OCI-LY3 (cell line): ENCODE measurements at regions not wholly inside any gene's neighbourhood (a gene's known extent, or its start where the extent isn't known, plus 50 kb on each side); places are given as distances from the start of the nearest gene placed in this dataset.
"Not testable (repeated sequence)": the region's sequence is repeated elsewhere in the genome, so short reads cannot be mapped to it uniquely, and the experiment has no call there.

Experiments
- H2AFZ ChIP-seq: fragments of 200-600, 300-600 bp; shearing (Covaris generic); 2 replicates; pipeline ENCODE4 v1.6.0; 2014; ENCODE audit warnings: antibody characterized with exemption, low read depth, low read length
- H3K27ac ChIP-seq: fragments of 200-600, 300-600 bp; sonication (generic); 2 replicates; pipeline ENCODE4 v1.5.1; 2014; ENCODE audit warnings: mild to moderate bottlenecking, low read length, moderate library complexity, mixed read lengths
- H3K27me3 ChIP-seq: fragments of 200-600, 300-600 bp; sonication (generic); 2 replicates; pipeline ENCODE4 v1.6.1; 2014; ENCODE audit warnings: low read depth, low read length, mixed read lengths
- H3K36me3 ChIP-seq: fragments of 200-600, 300-600 bp; sonication (generic); replicated peaks from 2 replicates; pipeline ENCODE3; 2014; ENCODE audit warnings: low read depth, low read length, mixed read lengths
- H3K4me1 ChIP-seq: fragments of 300-600, 200-600 bp; sonication (generic); 2 replicates; pipeline ENCODE4 v1.6.1; 2014; ENCODE audit warnings: low read length, mixed read lengths
- H3K4me2 ChIP-seq: fragments of 200-600, 300-600 bp; sonication (generic); 2 replicates; pipeline ENCODE4 v1.6.1; 2014; ENCODE audit warnings: low read length, mixed read lengths
- H3K4me3 ChIP-seq: fragments of 300-600, 200-600 bp; sonication (generic); 2 replicates; pipeline ENCODE4 v1.5.1; 2014; ENCODE audit warnings: antibody characterized with exemption, mild to moderate bottlenecking, low read length, moderate library complexity
- H3K79me2 ChIP-seq: fragments of 300-600, 200-600 bp; shearing (Covaris generic); 2 replicates; pipeline ENCODE4 v1.6.1; 2014; ENCODE audit warnings: mild to moderate bottlenecking, low read length, mixed read lengths
- H3K9ac ChIP-seq: fragments of 300-600, 200-600 bp; shearing (Covaris generic); 2 replicates; pipeline ENCODE4 v1.6.0; 2014; ENCODE audit warnings: mild to moderate bottlenecking, low read length, moderate library complexity
- H3K9me3 ChIP-seq: fragments of 200-600, 300-600 bp; shearing (Covaris generic); 2 replicates; pipeline ENCODE4 v1.6.1; 2014; ENCODE audit warnings: low read length, mixed read lengths; ENCODE audit not compliant: insufficient read depth
- H4K20me1 ChIP-seq: fragments of 200-600, 300-600 bp; sonication (generic); 2 replicates; pipeline ENCODE4 v1.6.1; 2016; ENCODE audit warnings: low read length, mixed read lengths; ENCODE audit not compliant: insufficient read depth
- CTCF ChIP-seq: fragments of 200-600, 300-600 bp; sonication (generic); IDR thresholded peaks from 2 replicates; pipeline ENCODE4 v1.5.1; 2014; ENCODE audit warnings: antibody characterized with exemption, low read length, low read depth
- EZH2phosphoT487 ChIP-seq: fragments of 200-600 bp; shearing (Covaris generic); IDR thresholded peaks from 2 replicates; pipeline ENCODE4 v1.6.1; 2018; ENCODE audit warnings: antibody characterized with exemption, mixed run types, low read depth

GRCh38 chr7:149598721-149599308 lies 101.2 kb upstream of the ZNF746 start:
- no peaks in the 10 kb centered on the region for H3K9me3 ChIP-seq
- peaks cover 28% of the 10 kb centered on the region for H3K4me1 ChIP-seq
- H3K79me2 ChIP-seq = no peaks in the 10 kb centered on the region
- H3K27me3 ChIP-seq = no peaks in the 10 kb centered on the region
- H4K20me1 ChIP-seq = peaks cover 30% of the 10 kb centered on the region
- no peak overlapping the region for H2AFZ ChIP-seq
- H3K27ac ChIP-seq = no peak overlapping the region
- H3K4me2 ChIP-seq = peak overlapping the region; percentile 92; the same call in 1 of the 2 replicates
- H3K9ac ChIP-seq = no peak overlapping the region
- H3K36me3 ChIP-seq = peaks cover 32% of the 10 kb centered on the region
- no peak overlapping the region for H3K4me3 ChIP-seq
- TF ChIP-seq EZH2phosphoT487 = no peak
- peak; percentile 60 for TF ChIP-seq CTCF

- H3K9ac ChIP-seq = not testable (repeated sequence)
These were observed 100.2 kb upstream of the ZNF746 start for GRCh38 chr7:149597789-149598188.

GRCh38 chr7:149595541-149595940 lies 97.9 kb upstream of the ZNF746 start:
- no peaks in the 10 kb centered on the region for H3K79me2 ChIP-seq
- no peaks in the 10 kb centered on the region for H3K9me3 ChIP-seq
- H3K36me3 ChIP-seq = peaks cover 18% of the 10 kb centered on the region
- no peaks in the 10 kb centered on the region for H3K27me3 ChIP-seq
- H3K4me2 ChIP-seq = no peak overlapping the region
- no peak overlapping the region for H3K4me3 ChIP-seq
- peaks cover 18% of the 10 kb centered on the region for H3K4me1 ChIP-seq
- TF ChIP-seq CTCF = no peak
- no peak for TF ChIP-seq EZH2phosphoT487
- H3K9ac ChIP-seq = no peak overlapping the region
- H2AFZ ChIP-seq = no peak overlapping the region
- H4K20me1 ChIP-seq = peaks cover 21% of the 10 kb centered on the region; the same call in 1 of the 2 replicates
- H3K27ac ChIP-seq = no peak overlapping the region

More at GRCh38 chr7:149597789-149598188, 100.2 kb upstream of the ZNF746 start:
- peaks cover 24% of the 10 kb centered on the region for H4K20me1 ChIP-seq
- H3K36me3 ChIP-seq = peaks cover 32% of the 10 kb centered on the region
- not testable (repeated sequence) for H3K27ac ChIP-seq, H3K4me2 ChIP-seq, H3K9me3 ChIP-seq, H2AFZ ChIP-seq, H3K4me3 ChIP-seq, H3K79me2 ChIP-seq, H3K27me3 ChIP-seq
- H3K4me1 ChIP-seq = peaks cover 28% of the 10 kb centered on the region

GRCh38 chr7:149595078-149595477 lies 97.5 kb upstream of the ZNF746 start:
- Histone ChIP-seq H4K20me1 (peaks cover 21% of the 10 kb centered on the region; the same call in 1 of the 2 replicates), H3K4me1 (peaks cover 14% of the 10 kb centered on the region), H3K27me3 (no peaks in the 10 kb centered on the region), H3K4me3 (no peak overlapping the region), H3K36me3 (peaks cover 15% of the 10 kb centered on the region), H3K79me2 (no peaks in the 10 kb centered on the region), H3K9ac (no peak overlapping the region), H3K9me3 (no peaks in the 10 kb centered on the region), H3K4me2 (no peak overlapping the region), H2AFZ (no peak overlapping the region), H3K27ac (no peak overlapping the region)
- TF ChIP-seq CTCF (no peak), EZH2phosphoT487 (no peak)
